ENCODE measurements at regions not wholly inside any gene's neighbourhood (a gene's known extent, or its start where the extent isn't known, plus 50 kb on each side); places are given as distances from the start of the nearest gene placed in this dataset.

DNA sequence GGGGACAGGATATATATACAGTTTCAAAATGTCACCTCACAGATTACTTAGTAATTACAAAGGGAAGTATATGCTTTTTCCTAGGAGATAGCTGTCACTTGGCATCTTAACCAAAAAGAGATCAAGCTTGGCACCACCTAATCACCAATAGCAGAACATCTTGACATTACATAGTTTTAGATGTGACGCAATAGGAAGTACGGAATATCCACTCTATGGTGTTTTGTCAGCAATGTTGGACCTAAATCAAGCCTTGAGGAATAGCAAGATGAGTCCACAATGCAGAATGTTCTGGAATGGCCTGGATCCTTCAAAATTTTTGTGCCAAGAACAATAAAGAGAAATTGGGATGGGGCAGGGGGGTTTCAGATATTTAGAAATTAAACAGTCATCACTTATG, 1488.2 kb downstream of the FSTL5 start:
- no peak overlapping the region for H3K4me3 ChIP-seq (ENCODE audit: low read depth, low read length)
- DNase-seq (ENCODE audit: low read depth), result no peak
- TF ChIP-seq, protein P1, sequence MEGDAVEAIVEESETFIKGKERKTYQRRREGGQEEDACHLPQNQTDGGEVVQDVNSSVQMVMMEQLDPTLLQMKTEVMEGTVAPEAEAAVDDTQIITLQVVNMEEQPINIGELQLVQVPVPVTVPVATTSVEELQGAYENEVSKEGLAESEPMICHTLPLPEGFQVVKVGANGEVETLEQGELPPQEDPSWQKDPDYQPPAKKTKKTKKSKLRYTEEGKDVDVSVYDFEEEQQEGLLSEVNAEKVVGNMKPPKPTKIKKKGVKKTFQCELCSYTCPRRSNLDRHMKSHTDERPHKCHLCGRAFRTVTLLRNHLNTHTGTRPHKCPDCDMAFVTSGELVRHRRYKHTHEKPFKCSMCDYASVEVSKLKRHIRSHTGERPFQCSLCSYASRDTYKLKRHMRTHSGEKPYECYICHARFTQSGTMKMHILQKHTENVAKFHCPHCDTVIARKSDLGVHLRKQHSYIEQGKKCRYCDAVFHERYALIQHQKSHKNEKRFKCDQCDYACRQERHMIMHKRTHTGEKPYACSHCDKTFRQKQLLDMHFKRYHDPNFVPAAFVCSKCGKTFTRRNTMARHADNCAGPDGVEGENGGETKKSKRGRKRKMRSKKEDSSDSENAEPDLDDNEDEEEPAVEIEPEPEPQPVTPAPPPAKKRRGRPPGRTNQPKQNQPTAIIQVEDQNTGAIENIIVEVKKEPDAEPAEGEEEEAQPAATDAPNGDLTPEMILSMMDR (IDR thresholded peaks at IDR 0.05; ENCODE audit: low read depth, low read length, missing control alignments), result no peak

DNA sequence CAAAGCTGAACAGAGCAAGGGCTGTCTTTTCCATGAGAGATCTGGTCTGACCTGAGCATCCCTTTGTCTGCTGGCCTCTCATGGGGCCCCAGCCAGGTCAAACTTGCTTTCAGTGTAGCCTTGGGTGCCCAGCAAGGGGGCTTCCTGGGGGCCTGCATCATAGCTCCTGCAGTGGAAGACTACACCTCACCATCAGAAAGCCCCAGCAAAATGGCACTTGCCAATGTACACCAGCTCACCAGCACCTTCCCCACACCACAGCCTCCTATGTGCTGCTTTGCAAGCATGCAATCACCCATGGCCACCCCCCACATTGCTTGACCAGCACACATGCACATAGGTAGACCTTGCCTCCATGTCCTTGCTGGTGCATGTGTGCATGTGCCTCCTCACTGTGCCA, 1478.1 kb downstream of the FSTL5 start:
- H3K4me3 ChIP-seq (ENCODE audit: low read depth, low read length), result no peak overlapping the region
- TF ChIP-seq, protein P1 (IDR thresholded peaks at IDR 0.05; ENCODE audit: low read depth, low read length, missing control alignments), result no peak
- no peak for DNase-seq (ENCODE audit: low read depth)

DNA sequence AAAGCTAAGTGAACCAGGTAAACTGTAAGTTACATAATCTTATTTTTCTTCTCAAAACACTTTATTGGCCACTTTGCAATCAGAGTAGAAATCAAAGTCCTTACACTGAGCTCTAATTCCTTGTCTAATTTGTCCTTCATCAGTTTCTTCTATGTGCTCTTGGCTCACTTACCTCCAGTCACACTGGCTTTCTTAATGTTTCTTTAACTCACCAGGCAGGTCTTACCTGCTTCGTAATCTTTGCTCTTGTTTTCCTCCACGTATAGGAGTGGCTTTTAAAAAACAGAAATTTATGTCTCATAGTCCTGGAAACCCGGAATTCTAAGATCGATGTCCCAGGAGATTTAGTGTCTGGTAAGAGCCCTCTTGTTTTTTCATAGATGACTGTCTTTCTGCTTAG, 1462.1 kb downstream of the FSTL5 start:
- H3K4me3 ChIP-seq (ENCODE audit: low read depth, low read length), result no peak overlapping the region
- no peak for DNase-seq (ENCODE audit: low read depth)
- TF ChIP-seq, protein P1 (IDR thresholded peaks at IDR 0.05; ENCODE audit: low read depth, low read length, missing control alignments), result no peak

DNA sequence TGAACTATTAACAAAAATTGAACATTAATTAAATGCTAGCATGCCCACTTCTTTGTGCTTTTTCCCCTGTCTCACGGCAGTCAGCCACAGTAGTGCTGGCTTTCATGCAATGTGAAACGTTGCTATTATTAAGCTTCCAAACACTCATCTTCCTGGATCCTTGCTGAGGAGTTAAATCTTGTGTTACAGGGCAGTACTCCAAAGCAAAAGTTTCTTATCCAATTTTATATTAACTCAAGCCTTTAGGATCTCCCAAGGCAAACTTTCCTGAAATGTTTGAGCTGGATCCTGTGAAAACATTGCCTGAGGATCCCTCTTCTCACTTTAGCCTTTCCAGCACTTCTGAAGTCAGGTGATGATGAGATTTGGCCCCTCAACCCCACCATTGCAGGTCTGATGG, 1454.8 kb downstream of the FSTL5 start:
- no peak overlapping the region for H3K4me3 ChIP-seq (ENCODE audit: low read depth, low read length)
- DNase-seq (ENCODE audit: low read depth), result no peak
- TF ChIP-seq, protein P1 (IDR thresholded peaks at IDR 0.05; ENCODE audit: low read depth, low read length, missing control alignments), result no peak

DNA sequence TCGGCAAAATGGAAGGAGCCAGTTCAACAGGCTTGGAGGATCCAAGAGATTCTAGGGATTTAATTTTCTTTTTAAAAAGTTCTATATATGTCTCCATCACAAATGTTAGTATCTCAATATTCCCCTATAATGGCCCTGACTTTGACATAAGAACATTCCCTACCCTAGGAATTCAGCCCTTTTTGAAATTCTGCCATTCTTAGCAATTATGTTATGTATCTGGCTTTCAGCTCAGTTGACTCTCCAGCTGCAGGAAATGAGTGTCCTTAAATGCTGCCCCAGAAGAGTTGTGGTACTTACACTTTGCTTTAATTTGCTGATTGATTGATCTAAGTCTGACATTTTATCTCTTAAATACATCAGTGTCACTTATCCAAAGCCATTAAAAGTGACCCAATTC, 1454.3 kb downstream of the FSTL5 start:
- H3K4me3 ChIP-seq (ENCODE audit: low read depth, low read length), result no peak overlapping the region
- DNase-seq (ENCODE audit: low read depth), result no peak
- TF ChIP-seq, protein P1 (IDR thresholded peaks at IDR 0.05; ENCODE audit: low read depth, low read length, missing control alignments), result no peak

DNA sequence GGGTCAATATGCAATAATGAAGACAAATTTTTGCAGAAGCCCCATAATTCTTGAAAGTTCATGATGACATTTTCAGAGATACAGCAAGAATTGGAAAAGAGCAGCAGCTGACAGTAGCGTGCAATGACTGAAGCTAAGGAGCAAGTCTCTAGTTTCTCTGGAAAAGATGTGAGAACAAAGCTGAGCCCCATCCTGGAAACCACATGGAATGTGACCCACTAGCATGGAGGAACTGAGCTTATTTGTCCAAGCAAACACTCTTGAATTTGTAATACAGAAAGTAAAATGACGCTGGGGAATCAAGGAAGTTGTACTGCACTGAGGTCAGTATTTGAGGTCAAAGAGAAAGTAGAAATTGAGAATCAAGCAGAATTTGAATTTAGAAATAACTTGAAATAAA, 1447.2 kb downstream of the FSTL5 start:
- TF ChIP-seq, protein P1 (IDR thresholded peaks at IDR 0.05; ENCODE audit: low read depth, low read length, missing control alignments), result no peak
- no peak overlapping the region for H3K4me3 ChIP-seq (ENCODE audit: low read depth, low read length)
- DNase-seq (ENCODE audit: low read depth), result no peak

DNA sequence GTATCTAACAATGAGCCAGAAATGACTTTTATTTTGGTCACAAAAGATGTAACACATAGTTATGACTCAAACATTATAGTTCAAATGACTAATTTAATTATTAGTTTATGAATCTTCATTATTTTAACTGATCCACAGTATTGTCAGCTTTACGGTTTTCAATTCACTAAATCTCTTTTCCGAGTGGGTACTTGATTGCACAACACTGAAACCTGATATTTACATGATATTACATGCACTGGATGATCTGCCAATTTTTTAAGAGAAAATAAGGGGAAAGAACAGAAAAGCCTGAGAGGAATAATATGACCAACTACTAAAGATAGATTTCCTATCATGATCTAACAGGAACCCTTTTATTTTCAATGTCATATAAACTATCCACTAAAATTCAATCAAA, 1446.0 kb downstream of the FSTL5 start:
- no peak for DNase-seq (ENCODE audit: low read depth)
- TF ChIP-seq, protein P1 (IDR thresholded peaks at IDR 0.05; ENCODE audit: low read depth, low read length, missing control alignments), result no peak
- no peak overlapping the region for H3K4me3 ChIP-seq (ENCODE audit: low read depth, low read length)
